Activated gamma-delta T cell (primary cell): ENCODE measurements at regions not wholly inside any gene's neighbourhood (a gene's known extent, or its start where the extent isn't known, plus 50 kb on each side); places are given as distances from the start of the nearest gene placed in this dataset.

Experiments
- DNase-seq: peaks from one replicate; lab custom pipeline; 2025; lab: John Stamatoyannopoulos, UW

- no peak for DNase-seq
Observed at GRCh38 chr13:76750126-76750525, 136.1 kb downstream of the KCTD12 start.

GRCh38 chr13:76745261-76746200 lies 140.7 kb downstream of the KCTD12 start:
- DNase-seq, result no peak

GRCh38 chr13:76741624-76742023 lies 144.6 kb downstream of the KCTD12 start:
- no peak for DNase-seq

GRCh38 chr13:76741046-76741445 lies 145.2 kb downstream of the KCTD12 start:
- no peak for DNase-seq

GRCh38 chr13:76738616-76739015 lies 147.6 kb downstream of the KCTD12 start:
- no peak for DNase-seq

- DNase-seq, result no peak
Observed at GRCh38 chr13:76737526-76737925, 148.7 kb downstream of the KCTD12 start.

- no peak for DNase-seq
Observed at GRCh38 chr13:76735641-76736040, 150.6 kb downstream of the KCTD12 start.

- DNase-seq, result no peak
Observed at GRCh38 chr13:76733671-76734070, 152.5 kb downstream of the KCTD12 start.

- DNase-seq, result no peak
Observed at GRCh38 chr13:76732367-76732766, 153.8 kb downstream of the KCTD12 start.

GRCh38 chr13:76730220-76730619 lies 156.0 kb downstream of the KCTD12 start:
- DNase-seq, result no peak

GRCh38 chr13:76729691-76730090 lies 156.5 kb downstream of the KCTD12 start:
- no peak for DNase-seq

GRCh38 chr13:76725896-76726295 lies 160.3 kb downstream of the KCTD12 start:
- no peak for DNase-seq

GRCh38 chr13:76725211-76725610 lies 161.0 kb downstream of the KCTD12 start:
- DNase-seq, result no peak

GRCh38 chr13:76724421-76724820 lies 161.8 kb downstream of the KCTD12 start:
- DNase-seq, result no peak

GRCh38 chr13:76723551-76724232 lies 162.5 kb downstream of the KCTD12 start:
- DNase-seq, result no peak

- DNase-seq, result no peak
Observed at GRCh38 chr13:76722782-76723181, 163.4 kb downstream of the KCTD12 start.

- no peak for DNase-seq
Observed at GRCh38 chr13:76720821-76721220, 165.4 kb downstream of the KCTD12 start.

- DNase-seq, result no peak
Observed at GRCh38 chr13:76720416-76720815, 165.8 kb downstream of the KCTD12 start.

GRCh38 chr13:76719955-76720354 lies 166.2 kb downstream of the KCTD12 start:
- DNase-seq, result no peak

- DNase-seq, result no peak
Observed at GRCh38 chr13:76717092-76717491, 169.1 kb downstream of the KCTD12 start.

- no peak for DNase-seq
Observed at GRCh38 chr13:76715621-76716020, 170.6 kb downstream of the KCTD12 start.

GRCh38 chr13:76715075-76715474 lies 171.1 kb downstream of the KCTD12 start:
- no peak for DNase-seq

GRCh38 chr13:76713280-76713679 lies 172.9 kb downstream of the KCTD12 start:
- DNase-seq, result no peak
